Fibroblast of the aortic adventitia (primary cell): ENCODE measurements at regions not wholly inside any gene's neighbourhood (a gene's known extent, or its start where the extent isn't known, plus 50 kb on each side); places are given as distances from the start of the nearest gene placed in this dataset.

Experiments
- DNase-seq: peaks from one replicate; pipeline ENCODE4 v3.0.0-alpha.2; 2010; ENCODE audit warnings: low read depth
- H3K4me3 ChIP-seq: 2 replicates; pipeline ENCODE4 v1.5.1; 2011; ENCODE audit warnings: low read depth, mild to moderate bottlenecking, control low read depth, low read length, moderate library complexity
- CTCF ChIP-seq: IDR thresholded peaks from 2 replicates; pipeline ENCODE4 v1.5.1; 2011; ENCODE audit warnings: mild to moderate bottlenecking, low read length, control low read depth, inconsistent platforms; ENCODE audit not compliant: insufficient read depth

DNA sequence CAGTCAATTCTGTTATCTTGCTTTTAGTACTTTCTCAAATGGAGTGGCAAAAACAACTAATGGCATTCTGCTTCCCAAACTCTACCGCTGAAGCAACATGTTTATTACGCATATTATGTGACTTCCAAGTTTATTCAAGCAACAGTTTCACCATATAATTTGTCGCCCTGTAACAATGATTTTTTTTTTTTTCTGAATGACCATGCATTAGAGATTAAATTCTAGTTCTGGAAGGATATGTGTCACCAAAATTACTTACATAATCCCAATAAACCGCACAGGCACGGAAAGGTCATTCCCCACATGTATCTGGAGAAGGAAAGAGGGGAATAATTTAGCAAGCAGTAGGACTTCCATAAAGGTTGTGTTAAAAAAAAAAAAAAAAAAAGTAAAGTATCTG, 691.8 kb downstream of the DNAH5 start:
- H3K4me3 ChIP-seq = no peak overlapping the region
- no peak for TF ChIP-seq CTCF
- peak; percentile 4 for DNase-seq

DNA sequence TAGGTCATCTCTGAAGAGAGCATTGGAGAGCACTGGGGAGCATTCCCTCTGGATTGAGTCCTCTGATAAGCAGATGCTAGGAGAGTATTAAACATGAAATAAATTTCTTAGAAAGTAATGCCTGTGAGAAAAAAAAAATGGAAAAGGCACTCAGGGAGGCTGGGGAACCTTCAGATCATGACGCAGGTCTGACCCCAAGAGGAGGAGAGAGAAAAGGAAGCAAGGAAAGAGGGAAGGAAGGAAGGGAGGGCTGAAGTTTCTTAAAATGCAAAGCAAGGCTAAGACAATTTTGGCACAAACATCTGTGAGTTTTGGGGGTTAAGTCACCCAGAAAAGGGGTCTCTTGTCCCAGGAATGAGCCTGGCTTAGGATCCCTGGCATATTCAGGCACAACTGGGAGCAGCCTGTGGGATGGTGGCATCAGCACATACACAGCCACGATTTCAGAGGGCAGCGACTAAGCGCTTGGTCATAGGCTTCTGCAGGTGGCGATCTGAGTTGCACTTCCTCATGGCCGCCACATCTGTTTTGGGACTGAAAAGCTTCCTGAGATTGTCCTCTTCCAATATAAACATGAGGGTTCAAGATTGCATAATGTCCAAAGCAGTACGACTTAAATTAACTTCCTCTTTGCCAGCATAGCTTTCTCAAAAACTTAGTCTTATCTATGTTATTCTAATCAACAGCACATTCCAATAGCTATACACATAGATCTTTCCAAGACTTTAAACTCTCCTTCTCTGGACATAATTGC, 692.7 kb downstream of the DNAH5 start:
- TF ChIP-seq CTCF = no peak
- H3K4me3 ChIP-seq = no peak overlapping the region
- DNase-seq = peak; percentile 69

GRCh38 chr5:13250464-13251291, 693.8 kb downstream of the DNAH5 start:
- peak; percentile 1 for DNase-seq
- H3K4me3 ChIP-seq = no peak overlapping the region
- peak; percentile 47 for TF ChIP-seq CTCF

GRCh38 chr5:13249854-13250253, 694.6 kb downstream of the DNAH5 start:
- peak; percentile 0 for DNase-seq
- no peak overlapping the region for H3K4me3 ChIP-seq
- TF ChIP-seq CTCF = no peak

- TF ChIP-seq CTCF = no peak
- peak; percentile 32 for DNase-seq
- no peak overlapping the region for H3K4me3 ChIP-seq
Observed at GRCh38 chr5:13248253-13248652, 696.2 kb downstream of the DNAH5 start.

GRCh38 chr5:13246053-13246452, 698.4 kb downstream of the DNAH5 start:
- TF ChIP-seq CTCF = no peak
- DNase-seq = no peak
- H3K4me3 ChIP-seq = no peak overlapping the region
